H1 (cell line): ENCODE measurements at regions not wholly inside any gene's neighbourhood (a gene's known extent, or its start where the extent isn't known, plus 50 kb on each side); places are given as distances from the start of the nearest gene placed in this dataset.

Experiments used
- CTCF ChIA-PET: fragments of 300-600 bp; sonication (Branson Sonifier 250); formaldehyde crosslinking; loops from one replicate; lab custom pipeline; 2021; ENCODE audit not compliant: partially characterized antibody; lab: Charles Lee
- POLR2A ChIA-PET: fragments of 300-600 bp; sonication (Branson Sonifier 250); formaldehyde crosslinking; loops from one replicate; lab custom pipeline; 2021; ENCODE audit warnings: inconsistent platforms; ENCODE audit not compliant: partially characterized antibody; lab: Charles Lee
- DNase-seq, 2 experiments: peaks; one replicate each; pipeline versions ENCODE4 v3.0.0 to v3.0.0-alpha.2; 2010 to 2022; ENCODE audit warnings: low spot score in 2 of 2, low read depth in 1 of 2, mixed read lengths in 1 of 2
- FAIRE-seq: peaks from 2 replicates; lab custom pipeline; 2011; peaks lifted over from hg19 to GRCh38; lab: Jason Lieb, UNC
- H2AFZ ChIP-seq: 2 replicates; pipeline ENCODE4 v1.8.1; 2012; ENCODE audit warnings: low read length, inconsistent platforms
- H2AK5ac ChIP-seq: 2 replicates; pipeline ENCODE4 v1.6.1; 2013; ENCODE audit warnings: low read depth, low read length
- H2BK120ac ChIP-seq: replicated peaks from 2 replicates; pipeline ENCODE3; 2013; ENCODE audit warnings: low read depth, low read length, inconsistent platforms
- H2BK12ac ChIP-seq: 2 replicates; pipeline ENCODE4 v1.6.1; 2013; ENCODE audit warnings: low read depth, low read length
- H2BK15ac ChIP-seq: 2 replicates; pipeline ENCODE4 v1.6.1; 2013; ENCODE audit warnings: low read length
- H2BK20ac ChIP-seq: 2 replicates; pipeline ENCODE4 v1.6.1; 2013; ENCODE audit warnings: low read length
- H2BK5ac ChIP-seq: 2 replicates; pipeline ENCODE4 v1.6.1; 2013; ENCODE audit warnings: low read depth, low read length
- H3K14ac ChIP-seq: 2 replicates; pipeline ENCODE4 v1.6.1; 2013; ENCODE audit warnings: inconsistent platforms; ENCODE audit not compliant: insufficient read length
- H3K18ac ChIP-seq: 2 replicates; pipeline ENCODE4 v1.6.1; 2013; ENCODE audit warnings: low read length; ENCODE audit errors: extremely low read depth
- H3K23ac ChIP-seq: 2 replicates; pipeline ENCODE4 v1.6.1; 2013; ENCODE audit warnings: inconsistent platforms; ENCODE audit not compliant: insufficient read length
- H3K23me2 ChIP-seq: 2 replicates; pipeline ENCODE4 v1.6.1; 2013; ENCODE audit warnings: low read depth, low read length
- H3K27ac ChIP-seq: 2 replicates; pipeline ENCODE4 v1.6.1; 2011; ENCODE audit warnings: low read depth, low read length, inconsistent platforms
- H3K27me3 ChIP-seq, 4 experiments: replicated peaks in 1 of 4; 1 replicate in 1 of 4; 2 replicates in 3 of 4; pipeline versions ENCODE4 v1.6.1 to v1.8.1; 2011 to 2013; ENCODE audit warnings: low read length in 3 of 4, mild to moderate bottlenecking in 3 of 4, inconsistent platforms in 2 of 4, mixed read lengths in 2 of 4, moderate library complexity in 1 of 4; ENCODE audit not compliant: control insufficient read depth in 3 of 4, insufficient read depth in 3 of 4; ENCODE audit errors: extremely low read depth in 1 of 4
- H3K36me3 ChIP-seq, 4 experiments: 2 replicates each; pipeline versions ENCODE4 v1.6.1 to v1.8.1; 2011 to 2013; ENCODE audit warnings: mild to moderate bottlenecking in 4 of 4, low read length in 3 of 4, moderate library complexity in 2 of 4, control low read depth in 1 of 4, inconsistent platforms in 1 of 4; ENCODE audit not compliant: insufficient read depth in 4 of 4, control insufficient read depth in 2 of 4
- H3K4ac ChIP-seq: replicated peaks from 2 replicates; pipeline ENCODE3; 2013; ENCODE audit warnings: low read length, low read depth, mixed read lengths, inconsistent platforms; ENCODE audit not compliant: insufficient read length
- H3K4me1 ChIP-seq, 4 experiments: replicated peaks in 1 of 4; 1 replicate in 1 of 4; 2 replicates in 3 of 4; pipeline versions ENCODE4 v1.6.1 to v1.8.1; 2011 to 2013; ENCODE audit warnings: low read length in 3 of 4, inconsistent platforms in 2 of 4, mixed read lengths in 1 of 4; ENCODE audit not compliant: insufficient read depth in 4 of 4, control insufficient read depth in 3 of 4
- H3K4me2 ChIP-seq, 2 experiments: 2 replicates each; pipeline versions ENCODE4 v1.6.1 to v1.8.1; 2011 to 2013; ENCODE audit warnings: low read depth in 2 of 2, low read length in 2 of 2, control low read depth in 1 of 2, inconsistent platforms in 1 of 2, mild to moderate bottlenecking in 1 of 2; ENCODE audit not compliant: insufficient read depth in 1 of 2
- H3K4me3 ChIP-seq, 4 experiments: fragments of 200-600, 300-600 bp in 1 of 4; sonication (generic), shearing (Covaris generic), sonication (Bioruptor Twin) in 1 of 4; 2 replicates each; pipeline versions ENCODE4 v1.5.1 to v1.8.1; 2011 to 2016; ENCODE audit warnings: low read length in 4 of 4, low read depth in 3 of 4, control low read depth in 2 of 4, inconsistent platforms in 2 of 4, mild to moderate bottlenecking in 2 of 4, mixed read lengths in 1 of 4, moderate library complexity in 1 of 4; ENCODE audit not compliant: insufficient read depth in 2 of 4; ENCODE audit errors: extremely low read depth in 1 of 4
- H3K56ac ChIP-seq: replicated peaks from 2 replicates; pipeline ENCODE3; 2013; ENCODE audit warnings: low read depth, mild to moderate bottlenecking, mixed read lengths, low read length, inconsistent platforms; ENCODE audit not compliant: insufficient read length
- H3K79me1 ChIP-seq: 2 replicates; pipeline ENCODE4 v1.6.1; 2013; ENCODE audit warnings: low read depth, low read length, control low read depth
- H3K79me2 ChIP-seq, 2 experiments: 2 replicates each; pipeline versions ENCODE4 v1.6.1 to v1.8.1; 2012 to 2013; ENCODE audit warnings: low read length in 2 of 2, mild to moderate bottlenecking in 2 of 2, inconsistent platforms in 1 of 2; ENCODE audit not compliant: insufficient read depth in 2 of 2, control insufficient read depth in 1 of 2
- H3K9ac ChIP-seq, 4 experiments: replicated peaks in 1 of 4; 1 replicate in 1 of 4; 2 replicates in 3 of 4; pipeline versions ENCODE4 v1.6.1 to v1.8.1; 2011 to 2013; ENCODE audit warnings: low read depth in 3 of 4, low read length in 3 of 4, control low read depth in 2 of 4, mild to moderate bottlenecking in 2 of 4, moderate library complexity in 2 of 4, inconsistent platforms in 1 of 4; ENCODE audit errors: extremely low read depth in 1 of 4
- H3K9me3 ChIP-seq, 2 experiments: 2 replicates each; pipeline versions ENCODE4 v1.6.1 to v1.8.1; 2012 to 2013; ENCODE audit warnings: mild to moderate bottlenecking in 2 of 2, moderate library complexity in 2 of 2, control low read depth in 1 of 2, inconsistent platforms in 1 of 2, low read depth in 1 of 2, low read length in 1 of 2, mixed read lengths in 1 of 2; ENCODE audit not compliant: insufficient read depth in 2 of 2
- H4K20me1 ChIP-seq, 2 experiments: replicated peaks in 1 of 2; 2 replicates each; pipeline versions ENCODE3 to v1.8.1; 2011 to 2013; ENCODE audit warnings: inconsistent platforms in 2 of 2, low read length in 2 of 2, mild to moderate bottlenecking in 1 of 2; ENCODE audit not compliant: insufficient read depth in 2 of 2, control insufficient read depth in 1 of 2
- H4K5ac ChIP-seq: 2 replicates; pipeline ENCODE4 v1.6.1; 2013; ENCODE audit warnings: low read length, low read depth, mixed read lengths, inconsistent platforms; ENCODE audit not compliant: insufficient read length
- H4K8ac ChIP-seq: 2 replicates; pipeline ENCODE4 v1.8.0; 2013; ENCODE audit warnings: mild to moderate bottlenecking, moderate library complexity, low read length, inconsistent platforms; ENCODE audit not compliant: insufficient read depth; ENCODE audit errors: extremely low read depth
- H4K91ac ChIP-seq: replicated peaks from 2 replicates; pipeline ENCODE3; 2013; ENCODE audit warnings: low read length, mixed read lengths, inconsistent platforms; ENCODE audit not compliant: insufficient read length
- POU5F1 ChIP-seq: IDR thresholded peaks from 2 replicates; pipeline ENCODE4 v1.6.1; 2011; ENCODE audit warnings: low read depth, mild to moderate bottlenecking, low read length, moderate library complexity
- TBP ChIP-seq: IDR thresholded peaks from 2 replicates; pipeline ENCODE4 v1.6.1; 2011; ENCODE audit warnings: low read depth, low read length, improper control_type of control experiment
- WGBS, 2 experiments: shearing (Covaris generic) in 1 of 2; methylation state at CpG; one replicate each; pipeline versions ENCODE4 v1.1.6 to v1.1.7; 2013 to 2015; ENCODE audit warnings: low lambda C conversion rate in 2 of 2, mixed read lengths in 2 of 2, inconsistent platforms in 1 of 2, low coverage in 1 of 2, missing lambda C conversion rate in 1 of 2; ENCODE audit not compliant: insufficient replicate concordance in 2 of 2, insufficient coverage in 1 of 2, insufficient read length in 1 of 2; ENCODE audit errors: extremely low coverage in 1 of 2, missing lambda C conversion rate in 1 of 2; 5-methylcytosine and 5-hydroxymethylcytosine counted together

- Histone ChIP-seq H3K79me1 (no peaks in the 10 kb centered on the region), H3K56ac (no peak overlapping the region), H3K27me3 (no peaks in the 10 kb centered on the region), H3K23me2 (no peaks in the 10 kb centered on the region), H4K91ac (no peak overlapping the region), H2BK12ac (no peak overlapping the region), H2BK15ac (no peak overlapping the region), H3K18ac (no peak overlapping the region), H2AFZ (no peak overlapping the region), H3K4me2 (no peak overlapping the region), H2BK20ac (no peak overlapping the region), H4K8ac (no peak overlapping the region), H3K4me3 (no peak overlapping the region), H3K27ac (no peak overlapping the region), H2BK5ac (no peak overlapping the region), H3K36me3 (no peaks in the 10 kb centered on the region), H4K20me1 (no peaks in the 10 kb centered on the region), H3K9ac (no peak overlapping the region), H3K23ac (no peak overlapping the region), H3K4me1 (no peaks in the 10 kb centered on the region), H2AK5ac (no peak overlapping the region), H3K79me2 (no peaks in the 10 kb centered on the region), H3K4ac (no peak overlapping the region), H2BK120ac (no peak overlapping the region), H3K14ac (no peak overlapping the region), H3K9me3 (peaks cover 0 to 4% of the 10 kb centered on the region in 2 experiments; a peak in 2 of 4 replicates), H4K5ac (no peak overlapping the region)
- TF ChIP-seq TBP (no peak), POU5F1 (no peak)
- 96% methylated on average over 2 of the region's 2 CpGs; no CpG with 5 or more reads in 1 of the 2 experiments for WGBS, 2 experiments
- CTCF ChIA-PET, result interaction anchor here (1.3 to 1.4 kb wide), 2 partner anchors 8 to 199 kb away, joined by 3 read pairs; no protein-coding TSS in a partner anchor
- no peak for FAIRE-seq
- POLR2A ChIA-PET, result no interaction called here
- DNase-seq, result no peak
Observed at GRCh38 chr7:108810756-108811385, 241.2 kb downstream of the DNAJB9 start.
